GM12864 (cell line): ENCODE measurements at regions not wholly inside any gene's neighbourhood (a gene's known extent, or its start where the extent isn't known, plus 50 kb on each side); places are given as distances from the start of the nearest gene placed in this dataset.

Experiments used
- DNase-seq: peaks from one replicate; pipeline ENCODE4 v3.0.0-alpha.2; 2011; ENCODE audit warnings: low read depth
- H3K4me3 ChIP-seq: 2 replicates; pipeline ENCODE4 v1.5.1; 2011; ENCODE audit warnings: mild to moderate bottlenecking, low read depth, low read length, control low read depth
- CTCF ChIP-seq: IDR thresholded peaks from 2 replicates; pipeline ENCODE4 v1.5.1; 2011; ENCODE audit warnings: low read depth, mild to moderate bottlenecking, moderate library complexity, low read length, control low read depth, inconsistent platforms; ENCODE audit errors: missing control alignments

GRCh38 chr2:2764001-2764355 lies 432.9 kb upstream of the MYT1L start:
- H3K4me3 ChIP-seq: no peak overlapping the region
- TF ChIP-seq CTCF: no peak
- DNase-seq: no peak

GRCh38 chr2:2763351-2764000 lies 432.4 kb upstream of the MYT1L start:
- no peak for TF ChIP-seq CTCF
- DNase-seq: no peak
- no peak overlapping the region for H3K4me3 ChIP-seq

- TF ChIP-seq CTCF: no peak
- no peak overlapping the region for H3K4me3 ChIP-seq
- no peak for DNase-seq
These were observed 431.8 kb upstream of the MYT1L start for GRCh38 chr2:2762913-2763312.

GRCh38 chr2:2762166-2762908 lies 431.3 kb upstream of the MYT1L start:
- no peak overlapping the region for H3K4me3 ChIP-seq
- DNase-seq: no peak
- TF ChIP-seq CTCF: no peak

- H3K4me3 ChIP-seq: no peak overlapping the region
- no peak for DNase-seq
- TF ChIP-seq CTCF: no peak
These were observed 427.8 kb upstream of the MYT1L start for GRCh38 chr2:2758793-2759367.

GRCh38 chr2:2757764-2758163 lies 426.7 kb upstream of the MYT1L start:
- no peak for TF ChIP-seq CTCF
- H3K4me3 ChIP-seq: no peak overlapping the region
- DNase-seq: peak; percentile 13
